Activated naive CD4-positive, alpha-beta T cell (primary cell): ENCODE measurements at regions not wholly inside any gene's neighbourhood (a gene's known extent, or its start where the extent isn't known, plus 50 kb on each side); places are given as distances from the start of the nearest gene placed in this dataset.

ENCODE experiments used
- DNase-seq, 4 experiments: peaks; one replicate each; lab custom pipeline; 2025; lab: John Stamatoyannopoulos, UW

- DNase-seq = no peak
These were observed 49.9 kb upstream of the HS6ST1 start for GRCh38 chr2:128368437-128369107.

- DNase-seq = no peak
These were observed 50.5 kb upstream of the HS6ST1 start for GRCh38 chr2:128369108-128369555.

- DNase-seq = no peak
These were observed 51.2 kb upstream of the HS6ST1 start for GRCh38 chr2:128369602-128370467.

- no peak for DNase-seq
These were observed 52.0 kb upstream of the HS6ST1 start for GRCh38 chr2:128370468-128371247.

GRCh38 chr2:128371248-128371630 is 52.6 kb upstream of the HS6ST1 start:
- DNase-seq = no peak

GRCh38 chr2:128371648-128372345 is 53.1 kb upstream of the HS6ST1 start:
- no peak for DNase-seq

- DNase-seq = no peak
These were observed 54.1 kb upstream of the HS6ST1 start for GRCh38 chr2:128372621-128373341.

GRCh38 chr2:128373451-128374000 is 54.9 kb upstream of the HS6ST1 start:
- DNase-seq = no peak

GRCh38 chr2:128374001-128374710 is 55.5 kb upstream of the HS6ST1 start:
- no peak for DNase-seq

- no peak for DNase-seq
These were observed 56.2 kb upstream of the HS6ST1 start for GRCh38 chr2:128374711-128375413.

GRCh38 chr2:128375454-128375853 is 56.8 kb upstream of the HS6ST1 start:
- no peak for DNase-seq

GRCh38 chr2:128376241-128377041 is 57.8 kb upstream of the HS6ST1 start:
- no peak for DNase-seq

- no peak for DNase-seq
These were observed 58.6 kb upstream of the HS6ST1 start for GRCh38 chr2:128377071-128377910.

- no peak for DNase-seq
These were observed 59.8 kb upstream of the HS6ST1 start for GRCh38 chr2:128378231-128379020.

- DNase-seq = no peak
These were observed 60.6 kb upstream of the HS6ST1 start for GRCh38 chr2:128379021-128380015.
